ENCODE measurements at regions not wholly inside any gene's neighbourhood (a gene's known extent, or its start where the extent isn't known, plus 50 kb on each side); places are given as distances from the start of the nearest gene placed in this dataset.

DNA sequence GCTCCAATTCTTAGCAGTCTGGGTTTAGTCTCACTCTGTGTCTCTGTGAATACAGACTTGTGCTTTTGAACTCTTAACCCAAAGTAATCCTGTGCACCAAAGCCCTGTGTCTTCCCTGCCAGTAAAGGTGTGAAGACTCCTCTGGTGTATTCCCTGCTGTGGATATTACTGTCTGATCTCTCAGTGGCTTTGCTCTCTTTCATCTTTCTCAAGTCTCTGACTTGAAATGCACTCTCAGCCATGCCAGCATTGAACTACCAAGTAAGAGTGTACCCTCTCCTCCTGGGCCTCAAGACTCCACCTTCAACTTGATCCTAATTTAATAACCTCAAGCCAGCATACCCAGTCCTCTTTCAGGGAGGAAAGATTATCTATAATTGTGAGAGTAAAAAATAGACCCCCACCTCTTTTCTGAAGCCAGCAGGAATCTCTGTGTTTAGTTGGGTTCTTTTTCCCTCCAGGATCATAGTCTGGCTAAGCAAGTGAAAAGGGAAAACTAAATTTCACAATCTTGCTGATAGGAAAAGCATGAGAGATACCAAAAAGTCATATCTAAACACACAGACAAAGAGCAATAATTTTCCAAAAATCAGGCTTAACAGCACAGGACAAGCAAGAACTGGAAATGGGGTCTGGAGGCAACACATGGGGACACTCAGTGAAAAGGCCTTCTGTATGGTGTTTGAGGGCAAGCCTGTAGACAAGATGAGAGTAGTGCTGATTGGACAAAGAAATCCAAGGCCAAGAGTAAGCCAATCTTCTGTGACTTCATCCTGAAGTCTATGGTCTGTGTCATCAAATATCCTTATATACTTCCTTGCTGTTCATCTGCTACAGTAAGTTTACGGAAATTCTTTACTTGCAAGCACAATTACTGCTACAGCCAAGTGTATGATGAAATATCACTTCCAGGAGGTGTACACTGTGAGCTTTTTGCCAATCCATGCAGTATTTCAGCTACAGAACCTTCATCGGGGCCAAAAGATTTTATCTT lies 296.1 kb upstream of the TGFBR2 start:
- TF ChIP-seq, protein P1, sequence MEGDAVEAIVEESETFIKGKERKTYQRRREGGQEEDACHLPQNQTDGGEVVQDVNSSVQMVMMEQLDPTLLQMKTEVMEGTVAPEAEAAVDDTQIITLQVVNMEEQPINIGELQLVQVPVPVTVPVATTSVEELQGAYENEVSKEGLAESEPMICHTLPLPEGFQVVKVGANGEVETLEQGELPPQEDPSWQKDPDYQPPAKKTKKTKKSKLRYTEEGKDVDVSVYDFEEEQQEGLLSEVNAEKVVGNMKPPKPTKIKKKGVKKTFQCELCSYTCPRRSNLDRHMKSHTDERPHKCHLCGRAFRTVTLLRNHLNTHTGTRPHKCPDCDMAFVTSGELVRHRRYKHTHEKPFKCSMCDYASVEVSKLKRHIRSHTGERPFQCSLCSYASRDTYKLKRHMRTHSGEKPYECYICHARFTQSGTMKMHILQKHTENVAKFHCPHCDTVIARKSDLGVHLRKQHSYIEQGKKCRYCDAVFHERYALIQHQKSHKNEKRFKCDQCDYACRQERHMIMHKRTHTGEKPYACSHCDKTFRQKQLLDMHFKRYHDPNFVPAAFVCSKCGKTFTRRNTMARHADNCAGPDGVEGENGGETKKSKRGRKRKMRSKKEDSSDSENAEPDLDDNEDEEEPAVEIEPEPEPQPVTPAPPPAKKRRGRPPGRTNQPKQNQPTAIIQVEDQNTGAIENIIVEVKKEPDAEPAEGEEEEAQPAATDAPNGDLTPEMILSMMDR (IDR thresholded peaks at IDR 0.05), result no peak
- no peak for TF ChIP-seq ZFX (IDR thresholded peaks at IDR 0.05; ENCODE audit: borderline replicate concordance)

Measured in 22Rv1 (cell line).